Heart left ventricle (tissue), 16 donors: ENCODE measurements at regions not wholly inside any gene's neighbourhood (a gene's known extent, or its start where the extent isn't known, plus 50 kb on each side); places are given as distances from the start of the nearest gene placed in this dataset.
"Not testable (repeated sequence)": the region's sequence is repeated elsewhere in the genome, so short reads cannot be mapped to it uniquely, and the experiment has no call there.

Experiments used
- ATAC-seq, 4 donors: fragments of 200-7000 bp; cut with Tn5 transposase; one replicate each; pipeline ENCODE4 v1.9.1; 2020 to 2022; ENCODE audit warnings: moderate library complexity in 4 of 4, mild to moderate bottlenecking in 3 of 4, moderate number of reproducible peaks in 1 of 4
- DNase-seq, 5 donors: peaks; one replicate each; pipeline ENCODE4 v3.0.0-alpha.2; 2020
- H3K27ac ChIP-seq, 12 donors: fragments of 200-600 bp; sonication (generic) in 4 of 12; one replicate each; pipeline versions ENCODE4 v1.5.0 to v1.8.0; 2016 to 2022; ENCODE audit warnings: mild to moderate bottlenecking in 2 of 12
- H3K27me3 ChIP-seq, 9 donors: fragments of 200-600 bp; sonication (generic) in 2 of 9; one replicate each; pipeline versions ENCODE4 v1.5.1 to v1.8.0; 2016 to 2022; ENCODE audit warnings: mild to moderate bottlenecking in 3 of 9
- H3K36me3 ChIP-seq, 9 donors: fragments of 200-600 bp; sonication (generic) in 2 of 9; one replicate each; pipeline versions ENCODE4 v1.5.0 to v1.8.0; 2018 to 2022; ENCODE audit warnings: mild to moderate bottlenecking in 2 of 9
- H3K4me1 ChIP-seq, 12 donors: fragments of 200-600 bp; sonication (generic) in 4 of 12; one replicate each; pipeline versions ENCODE4 v1.5.0 to v1.8.0; 2016 to 2022; ENCODE audit warnings: mild to moderate bottlenecking in 3 of 12
- H3K4me3 ChIP-seq, 12 donors: fragments of 200-600 bp; sonication (generic) in 4 of 12; one replicate each; pipeline versions ENCODE4 v1.5.0 to v1.8.0; 2017 to 2022; ENCODE audit warnings: mild to moderate bottlenecking in 9 of 12, moderate library complexity in 4 of 12
- H3K9me3 ChIP-seq, 12 donors: fragments of 200-600 bp; sonication (generic) in 4 of 12; one replicate each; pipeline versions ENCODE4 v1.5.0 to v1.8.0; 2016 to 2022; ENCODE audit warnings: mild to moderate bottlenecking in 1 of 12
- POLR2A ChIP-seq, 2 donors: fragments of 450-650 bp; IDR thresholded peaks; one replicate each; pipeline ENCODE4 v1.6.1; 2017; ENCODE audit warnings: antibody characterized with exemption in 2 of 2, mild to moderate bottlenecking in 2 of 2, moderate library complexity in 2 of 2
- WGBS, 4 donors: extraction: QIAGEN DNeasy Blood & Tissue Kit in 2 of 4; methylation state at CpG; one replicate each; pipeline versions ENCODE4 v1.1.5 to v1.1.7; 2013 to 2018; 5-methylcytosine and 5-hydroxymethylcytosine counted together
- intact Hi-C, 10 donors: fragments of 100-400 bp; cut with DNase I; formaldehyde crosslinking; loops; one replicate each; pipeline versions ENCODE4 v1.11.1 to v1.14.2; 2022
- TF ChIP-seq, protein P1 (sequence below), 12 donors: fragments of 200-600 bp; sonication (generic) in 4 of 12; IDR thresholded peaks; one replicate each; pipeline versions ENCODE4 v1.5.0 to v1.8.0; 2018 to 2022; ENCODE audit warnings: antibody characterized with exemption in 12 of 12, mild to moderate bottlenecking in 5 of 12
- donor health status: ischemic (EF 13 %, LVEDD 7.1; RV severe dilation, severe dysfunction).
- donor health status: healthy with polysubstance abuse.
- donor health status: DM: no; HTN: yes; CAD: no.
- donor health status: DM: no; HTN: no; CAD: no.
- donor health status: ischemic (EF 25% LVEDD 6.9; RV normal size, moderate dysfunction).
- donor health status: ischemic (EF 25% LVEDD 5.7; RV mildly dilated, moderate dysfunction).
- donor health status: healthy.
- donor health status: DM: yes; HTN: yes; CAD: no.
- donor health status: ischemic (EF 35%, LVEDD 5.7; RV mildly dilated, moderate dysfunction).
- donor health status: nonischemic (EF 11% LVEDD 7.7; RV severe dilation, severe dysfunction).
- donor health status: DM: yes; HTN: yes; CAD: no.
- donor health status: PGD.
- donor health status: ischemic (EF 29% LVEDD 5.4; RV normal size, mild dysfunction).
- donor health status: nonischemic (EF 23%, LVEDD 6.1; RV moderate dilation, normal function).

DNA sequence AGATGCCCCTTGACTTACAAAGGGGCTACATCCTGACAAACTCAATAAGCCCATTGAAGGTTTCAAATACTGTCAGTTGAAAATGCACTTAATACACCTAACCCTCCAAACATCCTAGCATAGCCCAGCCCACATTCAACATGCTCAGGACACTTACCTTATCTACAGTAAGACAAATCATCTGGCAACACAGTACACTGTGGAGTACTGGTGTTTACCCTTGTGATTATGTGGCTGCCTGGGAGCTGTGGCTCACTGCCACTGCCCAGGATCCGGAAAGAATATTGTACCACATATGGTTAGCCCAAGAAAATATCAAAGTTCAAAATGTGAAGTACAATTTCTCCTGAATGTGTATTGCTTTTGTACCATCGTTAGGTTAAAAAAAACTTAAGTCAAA is 562.2 kb downstream of the HTR1A start:
- peaks cover 0 to 6% (median 0%) of the 10 kb centered on the region in 9 donors for H3K27me3 ChIP-seq
- DNase-seq (no peak), ATAC-seq (peak; percentile 67 to 87 (median 77))
- H3K4me1 ChIP-seq: no peaks in the 10 kb centered on the region
- WGBS, 4 donors: 39 to 55% (median 47%) methylated on average over 2 of the region's 2 CpGs
- intact Hi-C loops: loop anchor here in 9 of 10 donors (2.0 to 10.0 kb wide), 3 partner anchors 425 to 563 kb away; partner anchors contain the start of gene HTR1A (in 9 of the 9)
- H3K9me3 ChIP-seq: no peaks in the 10 kb centered on the region
- TF ChIP-seq, protein P1, sequence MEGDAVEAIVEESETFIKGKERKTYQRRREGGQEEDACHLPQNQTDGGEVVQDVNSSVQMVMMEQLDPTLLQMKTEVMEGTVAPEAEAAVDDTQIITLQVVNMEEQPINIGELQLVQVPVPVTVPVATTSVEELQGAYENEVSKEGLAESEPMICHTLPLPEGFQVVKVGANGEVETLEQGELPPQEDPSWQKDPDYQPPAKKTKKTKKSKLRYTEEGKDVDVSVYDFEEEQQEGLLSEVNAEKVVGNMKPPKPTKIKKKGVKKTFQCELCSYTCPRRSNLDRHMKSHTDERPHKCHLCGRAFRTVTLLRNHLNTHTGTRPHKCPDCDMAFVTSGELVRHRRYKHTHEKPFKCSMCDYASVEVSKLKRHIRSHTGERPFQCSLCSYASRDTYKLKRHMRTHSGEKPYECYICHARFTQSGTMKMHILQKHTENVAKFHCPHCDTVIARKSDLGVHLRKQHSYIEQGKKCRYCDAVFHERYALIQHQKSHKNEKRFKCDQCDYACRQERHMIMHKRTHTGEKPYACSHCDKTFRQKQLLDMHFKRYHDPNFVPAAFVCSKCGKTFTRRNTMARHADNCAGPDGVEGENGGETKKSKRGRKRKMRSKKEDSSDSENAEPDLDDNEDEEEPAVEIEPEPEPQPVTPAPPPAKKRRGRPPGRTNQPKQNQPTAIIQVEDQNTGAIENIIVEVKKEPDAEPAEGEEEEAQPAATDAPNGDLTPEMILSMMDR (IDR thresholded peaks at IDR 0.05): no peak
- TF ChIP-seq POLR2A (IDR thresholded peaks at IDR 0.05): no peak
- no peak overlapping the region for H3K27ac ChIP-seq
- H3K4me3 ChIP-seq: no peak overlapping the region
- H3K36me3 ChIP-seq: no peaks in the 10 kb centered on the region

DNA sequence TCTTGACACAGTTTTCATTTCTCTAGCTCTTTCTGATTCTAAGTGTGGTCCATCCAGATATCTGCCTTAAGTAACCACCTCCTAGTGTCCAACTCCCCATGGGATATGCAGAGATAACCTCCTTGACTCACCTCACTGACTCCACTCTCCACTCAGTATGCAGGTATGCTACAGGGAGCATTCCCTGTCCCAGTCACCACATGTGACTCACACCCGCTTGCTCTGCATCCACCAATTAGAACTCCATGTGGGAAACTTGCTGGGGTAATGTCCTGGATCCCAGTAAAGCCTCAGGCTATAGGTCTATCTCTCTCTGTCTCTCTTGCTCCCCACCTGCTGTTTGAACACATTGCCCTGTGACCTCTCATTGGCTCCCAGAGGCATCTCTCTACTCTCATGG is 563.9 kb downstream of the HTR1A start:
- Histone ChIP-seq H3K4me1 (no peaks in the 10 kb centered on the region), H3K4me3 (no peak overlapping the region), H3K9me3 (no peaks in the 10 kb centered on the region), H3K27ac (no peak overlapping the region), H3K36me3 (no peaks in the 10 kb centered on the region), H3K27me3 (peaks cover 0 to 6% (median 0%) of the 10 kb centered on the region in 9 donors)
- TF ChIP-seq, protein P1 (IDR thresholded peaks at IDR 0.05): no peak
- no peak for TF ChIP-seq POLR2A (IDR thresholded peaks at IDR 0.05)
- intact Hi-C loops: no loop called here
- ATAC-seq: no peak
- 76 to 91% (median 78%) methylated on average over 1 of the region's 1 CpG for WGBS, 4 donors
- DNase-seq: no peak

GRCh38 chr5:63388188-63388587 is 574.1 kb downstream of the HTR1A start:
- H3K4me3 ChIP-seq, H3K27ac ChIP-seq, H3K4me1 ChIP-seq, DNase-seq, ATAC-seq, H3K36me3 ChIP-seq, H3K9me3 ChIP-seq, intact Hi-C loops, H3K27me3 ChIP-seq: not testable (repeated sequence)
- WGBS, 4 donors: 82 to 90% (median 87%) methylated on average over 5 of the region's 5 CpGs

GRCh38 chr5:63375851-63376250 is 586.4 kb downstream of the HTR1A start:
- Histone ChIP-seq H3K27ac (no peak overlapping the region), H3K4me1 (no peaks in the 10 kb centered on the region), H3K27me3 (no peaks in the 10 kb centered on the region), H3K4me3 (no peak overlapping the region), H3K9me3 (no peaks in the 10 kb centered on the region), H3K36me3 (no peaks in the 10 kb centered on the region)
- no peak for ATAC-seq
- intact Hi-C loops: no loop called here
- TF ChIP-seq, protein P1 (IDR thresholded peaks at IDR 0.05): no peak
- no peak for TF ChIP-seq POLR2A (IDR thresholded peaks at IDR 0.05)
- 59 to 66% (median 61%) methylated on average over 6 of the region's 6 CpGs for WGBS, 4 donors
- DNase-seq: no peak

- Histone ChIP-seq H3K4me1 (no peaks in the 10 kb centered on the region), H3K27me3 (no peaks in the 10 kb centered on the region), H3K9me3 (no peaks in the 10 kb centered on the region), H3K4me3 (no peak overlapping the region), H3K36me3 (no peaks in the 10 kb centered on the region), H3K27ac (no peak overlapping the region)
- DNase-seq (no peak), ATAC-seq (no peak)
- TF ChIP-seq, protein P1 (IDR thresholded peaks at IDR 0.05): no peak
- no peak for TF ChIP-seq POLR2A (IDR thresholded peaks at IDR 0.05)
- intact Hi-C loops: no loop called here
Measured at GRCh38 chr5:63374085-63374484, 588.2 kb downstream of the HTR1A start.
